ENCODE measurements at regions not wholly inside any gene's neighbourhood (a gene's known extent, or its start where the extent isn't known, plus 50 kb on each side); places are given as distances from the start of the nearest gene placed in this dataset.

DNA sequence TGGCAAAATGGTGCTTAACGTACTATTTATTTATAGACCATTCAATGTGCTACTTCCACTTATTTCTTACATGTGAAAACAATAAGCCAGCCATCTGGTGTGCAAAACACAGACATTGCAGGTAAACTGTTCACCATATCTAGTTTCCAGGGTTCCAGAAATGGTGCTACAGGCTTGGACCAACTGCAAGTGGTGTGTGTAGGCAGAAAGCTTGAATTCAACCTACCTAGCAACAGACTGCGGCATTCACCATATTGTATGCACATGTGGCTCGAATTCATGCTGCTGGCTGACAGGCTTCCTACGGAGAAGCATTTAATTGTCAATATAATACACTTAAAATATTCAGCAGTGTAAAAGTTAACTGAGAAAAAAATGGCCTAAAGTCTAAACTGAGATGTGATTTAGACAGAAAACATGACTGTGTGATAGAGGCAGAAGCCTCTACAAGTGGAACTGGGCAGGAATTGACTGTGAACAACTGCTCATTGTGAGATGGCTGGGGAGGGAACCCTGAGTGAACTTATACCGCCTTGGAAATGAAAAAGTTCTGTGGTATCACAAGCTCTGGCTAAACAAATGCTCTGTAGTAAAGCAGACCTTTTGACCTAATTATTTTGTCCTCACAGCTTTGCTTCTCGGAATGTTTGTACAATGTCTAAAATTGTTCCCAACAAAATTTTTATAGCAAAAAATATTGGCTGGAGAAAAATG is 434.7 kb downstream of the GRIA2 start:
- DNase-seq, result no peak

DNA sequence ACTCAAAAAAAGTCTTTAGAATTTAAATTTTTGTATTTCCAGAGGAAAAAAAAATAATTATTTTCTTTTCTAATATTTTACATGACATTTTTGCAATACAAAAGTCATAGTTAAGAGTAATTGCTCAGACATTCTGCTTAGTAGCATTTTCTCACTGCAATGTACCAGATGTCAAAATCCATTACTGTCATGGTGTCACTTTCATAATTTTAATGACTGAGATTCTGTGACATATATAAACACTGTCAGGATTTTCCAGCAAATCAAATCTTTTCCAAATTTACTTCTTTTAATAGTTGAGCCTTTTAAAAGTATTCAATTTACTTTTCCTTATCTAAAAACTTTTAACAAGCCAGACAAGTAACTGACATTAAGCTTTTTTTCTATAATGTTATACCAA is 422.7 kb downstream of the GRIA2 start:
- DNase-seq, result no peak

DNA sequence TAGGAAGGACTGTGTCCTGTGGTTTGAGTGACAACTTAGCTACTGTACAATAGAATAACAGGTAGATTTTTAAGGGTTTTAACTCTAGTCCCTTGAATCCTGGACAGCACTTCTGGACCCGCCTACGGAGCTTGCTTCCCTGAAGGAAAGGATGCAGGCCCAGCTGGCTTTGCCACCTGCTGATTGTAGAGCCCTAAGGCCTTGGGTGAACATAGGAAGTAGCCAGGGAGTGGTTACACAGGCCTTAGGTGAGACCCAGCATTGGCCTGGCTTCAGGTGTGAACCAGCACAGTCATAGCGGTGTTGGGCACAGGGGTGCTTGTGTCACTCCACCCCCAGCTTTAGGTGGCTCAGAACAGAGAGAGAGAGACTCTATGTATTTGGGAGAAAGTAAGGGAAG is 413.5 kb downstream of the GRIA2 start:
- no peak for DNase-seq

DNA sequence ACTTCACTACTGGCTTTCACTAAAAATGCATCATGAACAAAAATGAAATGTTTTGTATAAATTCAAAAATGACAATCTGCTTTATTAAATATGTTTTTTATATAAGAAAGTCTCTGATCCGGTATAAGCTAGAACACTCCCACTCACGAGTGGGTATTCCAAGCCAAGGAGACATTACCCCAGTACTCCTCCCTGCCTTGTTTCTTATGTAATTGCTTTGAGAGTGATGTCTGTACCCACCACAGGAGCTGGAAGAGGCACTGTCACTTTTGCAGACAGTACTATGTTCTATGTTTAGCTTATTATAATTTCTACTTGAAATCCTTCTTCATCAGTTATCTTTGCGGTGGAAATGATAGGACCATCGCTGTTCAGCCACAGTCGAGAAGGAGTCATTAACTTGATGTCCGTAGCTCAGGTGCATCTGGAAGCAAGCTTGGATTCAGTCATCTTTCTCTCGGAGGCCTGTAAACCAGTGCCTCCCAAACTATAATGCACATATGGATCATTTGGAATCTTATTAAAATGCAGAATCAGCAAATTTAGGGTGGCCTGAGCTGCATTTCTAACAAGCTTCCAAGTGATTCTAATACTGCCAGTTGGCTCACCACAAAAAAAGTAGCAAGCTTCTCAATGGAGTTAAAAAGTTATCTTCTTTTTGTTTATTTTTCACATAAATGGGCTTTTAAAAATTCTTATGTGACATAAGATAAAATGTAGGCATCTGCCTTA is 396.4 kb downstream of the GRIA2 start:
- DNase-seq, result no peak

DNA sequence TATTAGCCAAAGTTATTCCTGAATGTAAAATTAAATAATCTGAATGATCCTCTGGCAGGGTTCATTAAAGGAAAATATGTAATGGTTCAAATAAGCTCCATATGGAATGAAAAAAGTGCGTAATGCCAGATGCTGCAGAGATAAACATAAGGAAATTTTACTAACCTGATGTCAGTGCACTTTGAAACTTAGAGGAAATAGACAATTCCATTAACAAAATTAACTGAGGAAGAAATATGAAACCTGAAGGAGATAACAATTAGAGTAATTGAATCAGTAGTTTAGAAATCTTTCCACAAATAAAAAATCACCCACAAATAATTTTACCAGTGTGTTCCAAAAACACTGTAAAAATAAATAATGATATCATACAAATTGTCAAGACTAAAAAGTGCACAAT is 387.5 kb downstream of the GRIA2 start:
- DNase-seq, result no peak

DNA sequence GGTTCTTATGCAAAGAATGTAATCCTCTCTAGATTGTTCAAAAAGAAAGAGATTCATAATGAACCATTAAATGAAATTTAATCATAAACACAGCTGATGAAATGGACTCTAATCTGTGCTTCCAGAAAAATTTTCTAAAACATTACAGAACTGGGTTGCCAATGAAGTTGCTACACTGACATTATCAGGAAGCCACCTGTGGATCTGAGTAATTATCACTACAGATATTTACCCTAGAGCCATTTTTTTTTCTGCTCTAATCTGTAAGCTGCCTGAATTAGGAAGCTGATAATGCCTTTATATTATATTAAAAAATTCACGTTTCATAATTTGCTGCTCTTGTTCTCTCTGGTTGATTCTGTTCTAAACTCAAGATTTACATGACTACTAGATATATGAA is 380.1 kb downstream of the GRIA2 start:
- no peak for DNase-seq

DNA sequence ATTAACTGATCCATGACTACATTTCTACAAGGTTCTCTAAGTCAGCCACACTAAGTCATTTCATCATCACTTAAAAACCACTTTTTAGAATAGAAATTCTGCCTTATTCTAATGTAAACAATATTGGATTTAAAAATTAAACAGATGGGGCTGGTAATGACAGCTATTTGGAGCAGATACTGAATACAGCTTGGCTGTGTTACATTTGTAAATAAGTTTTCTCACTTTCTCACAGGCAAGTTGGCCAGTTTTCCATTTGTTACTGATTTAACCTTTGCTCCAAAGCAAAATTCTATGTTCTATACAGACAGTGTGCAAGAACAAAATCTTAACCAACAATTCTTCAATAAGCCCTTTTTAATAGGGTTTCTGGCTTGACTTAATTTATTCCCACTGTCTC is 370.7 kb downstream of the GRIA2 start:
- DNase-seq, result no peak

DNA sequence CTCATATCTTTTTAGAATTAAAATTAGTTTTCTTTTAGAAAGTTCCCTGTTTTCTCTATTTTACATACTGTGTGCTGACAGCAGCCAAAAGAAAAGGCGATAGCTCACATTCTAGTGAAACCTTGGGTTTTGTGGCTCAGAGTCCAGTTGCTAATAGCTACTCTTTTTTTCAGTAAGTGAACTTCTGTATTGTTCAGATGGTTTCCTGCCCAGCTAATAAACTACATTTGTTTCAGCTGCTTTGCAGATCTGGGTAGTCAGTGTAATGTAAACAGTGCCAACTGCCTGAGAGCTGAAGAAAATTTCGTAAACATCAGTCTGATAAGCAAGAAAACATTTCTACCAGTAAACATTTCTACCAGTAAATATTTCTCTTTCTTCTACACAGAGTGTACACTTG is 370.2 kb downstream of the GRIA2 start:
- no peak for DNase-seq

DNA sequence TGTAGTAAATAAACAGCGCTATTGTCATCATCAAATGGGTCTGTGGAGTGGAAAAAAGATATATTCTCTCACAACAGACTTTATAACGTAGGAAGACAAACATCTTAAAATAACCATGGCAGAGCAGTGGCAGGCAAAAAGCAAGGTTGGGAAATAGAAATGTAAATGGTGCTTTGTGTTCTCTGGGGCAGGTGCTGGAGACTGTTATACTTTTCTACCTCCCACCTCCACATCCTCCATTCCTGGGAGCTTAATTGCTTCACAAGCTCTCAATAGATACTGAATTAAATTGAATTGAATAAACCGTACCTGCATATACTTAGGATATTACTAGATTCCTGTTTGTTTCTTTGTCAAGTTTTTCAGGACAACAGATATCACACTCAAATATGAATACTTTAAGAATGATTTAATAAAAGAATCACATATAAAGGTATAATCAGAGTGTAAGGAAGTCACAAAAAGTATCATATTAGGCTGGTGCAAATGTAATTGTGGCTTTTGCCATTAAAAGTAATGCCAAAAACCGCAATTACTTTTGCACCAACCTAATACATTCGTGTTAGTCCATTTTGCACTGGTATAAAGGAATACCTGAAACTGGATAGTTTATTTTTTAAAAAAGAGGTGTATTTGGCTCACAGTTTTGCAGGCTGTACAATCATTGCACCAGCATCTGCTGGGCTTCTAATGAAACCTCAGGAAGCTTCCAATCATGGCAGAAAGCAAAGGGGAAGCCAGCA is 367.3 kb downstream of the GRIA2 start:
- DNase-seq, result no peak

DNA sequence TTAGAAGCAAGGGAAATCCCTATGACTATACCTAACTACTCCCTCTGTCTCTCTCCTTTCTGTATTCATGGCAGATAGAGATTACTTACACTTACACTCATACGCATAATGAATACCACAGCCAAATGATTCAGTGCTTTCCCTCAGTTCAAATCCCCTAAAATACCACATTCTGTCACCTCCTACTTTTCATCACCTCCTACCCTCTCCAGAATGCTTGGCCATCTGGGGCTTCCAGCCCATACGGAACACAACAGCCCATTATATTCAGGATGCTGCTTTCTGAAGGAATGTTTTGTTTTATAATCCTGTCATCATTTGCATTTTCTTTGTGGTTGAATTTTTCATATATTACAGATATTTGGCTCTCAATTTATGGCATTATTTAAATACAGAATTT is 361.6 kb downstream of the GRIA2 start:
- DNase-seq, result no peak

DNA sequence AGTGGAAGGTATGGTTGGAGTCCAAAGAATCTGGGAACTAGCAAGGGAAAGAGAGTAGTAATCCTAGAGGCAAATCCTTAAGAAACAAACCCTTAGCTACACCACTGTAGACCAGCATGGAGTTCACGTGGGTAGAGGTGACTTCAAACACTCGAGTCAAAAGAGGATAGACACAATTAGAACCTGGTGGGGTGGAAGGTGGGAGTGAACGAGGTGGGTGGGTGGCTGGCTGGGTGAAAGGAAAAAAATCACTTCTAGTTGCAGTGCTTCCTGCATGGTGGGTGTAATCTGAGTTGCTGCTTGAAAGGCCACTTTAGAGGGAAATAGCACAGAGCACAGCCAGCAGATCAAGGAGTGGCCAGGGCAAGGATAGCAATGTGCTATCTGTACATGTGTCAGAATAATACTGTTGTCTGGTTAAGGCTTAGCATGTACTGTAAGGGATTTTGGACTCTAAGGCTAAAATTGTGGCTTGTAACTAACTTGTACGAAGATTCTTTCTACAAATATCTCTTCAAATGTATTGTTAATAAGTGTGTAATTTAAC is 356.2 kb downstream of the GRIA2 start:
- DNase-seq, result no peak

DNA sequence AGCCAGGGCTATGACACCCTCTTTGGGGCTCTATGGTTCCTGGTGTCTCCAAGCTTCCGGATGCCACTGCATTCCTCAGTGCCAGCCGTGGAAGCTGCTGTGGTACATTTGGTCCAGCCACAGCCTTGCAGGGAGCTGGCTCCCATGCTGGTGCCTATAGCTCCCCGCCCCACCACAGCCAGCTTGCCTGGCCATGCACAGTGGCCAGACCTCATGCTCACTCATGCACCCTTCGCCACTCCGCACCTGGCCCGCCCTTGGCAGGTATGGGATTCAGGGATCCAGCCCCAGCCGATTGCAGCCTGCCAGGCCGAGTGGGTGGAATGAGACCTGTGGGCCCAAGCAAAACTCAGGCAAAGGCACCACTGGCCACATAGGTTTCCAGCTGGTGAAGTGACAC is 354.8 kb downstream of the GRIA2 start:
- DNase-seq, result no peak

DNA sequence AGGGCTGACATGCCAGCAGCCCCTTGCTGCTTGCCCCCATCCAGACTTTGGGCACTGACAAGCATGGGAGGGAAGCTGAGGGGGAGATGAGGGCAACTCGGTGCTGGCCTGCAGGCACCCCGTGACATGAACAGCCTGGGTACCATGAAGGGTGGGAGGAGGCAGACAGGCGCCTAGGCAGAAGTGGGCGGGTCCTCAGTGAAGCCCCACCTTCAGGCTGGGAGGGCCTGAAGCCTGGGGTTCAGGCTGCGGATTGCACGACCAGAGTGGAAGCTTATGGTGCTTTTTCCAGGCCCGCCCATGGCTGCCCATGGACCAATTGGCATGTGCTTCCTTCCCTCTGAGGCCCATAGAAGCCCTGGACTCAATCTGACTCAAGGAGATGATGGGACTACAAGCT is 354.1 kb downstream of the GRIA2 start:
- DNase-seq, result no peak

DNA sequence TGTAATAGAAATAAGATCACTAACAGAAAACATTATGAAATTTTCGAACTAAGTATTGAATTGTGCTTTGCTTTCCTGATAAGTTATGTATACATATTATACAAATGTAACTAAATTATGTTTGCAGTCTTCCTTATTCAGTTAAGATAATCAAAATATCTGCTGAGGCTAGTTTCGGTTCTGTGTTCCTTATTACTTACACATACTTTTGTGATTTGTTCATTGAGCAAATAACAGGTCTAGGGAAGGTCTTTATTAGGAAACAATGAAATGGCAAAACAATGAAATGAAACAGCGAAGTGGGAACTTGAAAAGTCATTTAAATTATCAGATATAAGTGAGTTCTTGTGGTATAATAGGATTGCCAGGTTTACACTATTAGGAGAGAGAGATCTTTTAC is 352.4 kb downstream of the GRIA2 start:
- no peak for DNase-seq

DNA sequence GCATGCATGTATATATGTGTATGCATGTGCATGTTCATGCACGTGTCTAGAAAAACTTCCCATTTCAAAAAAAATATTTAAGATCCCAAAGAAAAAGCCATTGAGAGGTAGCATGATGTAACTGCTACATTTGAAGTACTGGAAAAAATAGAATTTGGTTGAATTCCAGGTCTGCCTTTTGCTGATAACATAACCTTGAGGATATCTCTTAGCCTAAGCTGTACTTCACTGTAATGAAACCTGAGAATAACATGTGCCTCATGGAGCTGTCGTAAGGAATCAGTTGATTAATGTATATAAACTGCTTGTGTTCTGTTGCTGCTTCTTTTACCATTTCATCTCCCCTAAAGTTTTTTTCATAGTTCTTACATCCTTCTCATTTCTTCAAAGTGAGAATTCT is 351.8 kb downstream of the GRIA2 start:
- no peak for DNase-seq

DNA sequence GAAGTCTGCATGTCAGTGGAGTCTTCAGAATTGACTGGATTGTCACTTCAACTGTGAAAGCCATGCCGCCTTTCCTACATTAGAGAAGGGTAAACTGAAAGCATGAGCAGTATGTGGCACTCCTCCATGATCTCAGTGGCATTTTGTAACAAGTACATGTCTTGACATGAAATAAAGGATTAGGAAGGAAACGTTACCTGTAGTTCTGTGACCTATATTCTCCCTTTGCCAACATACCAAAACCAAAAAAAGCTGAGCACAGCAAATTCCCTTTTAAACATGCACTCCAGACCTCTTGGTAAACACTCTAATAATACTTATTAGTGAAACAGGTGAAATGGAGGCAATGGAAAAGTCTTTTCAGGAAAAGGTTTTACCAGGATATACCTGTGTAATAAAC is 344.2 kb downstream of the GRIA2 start:
- no peak for DNase-seq

DNA sequence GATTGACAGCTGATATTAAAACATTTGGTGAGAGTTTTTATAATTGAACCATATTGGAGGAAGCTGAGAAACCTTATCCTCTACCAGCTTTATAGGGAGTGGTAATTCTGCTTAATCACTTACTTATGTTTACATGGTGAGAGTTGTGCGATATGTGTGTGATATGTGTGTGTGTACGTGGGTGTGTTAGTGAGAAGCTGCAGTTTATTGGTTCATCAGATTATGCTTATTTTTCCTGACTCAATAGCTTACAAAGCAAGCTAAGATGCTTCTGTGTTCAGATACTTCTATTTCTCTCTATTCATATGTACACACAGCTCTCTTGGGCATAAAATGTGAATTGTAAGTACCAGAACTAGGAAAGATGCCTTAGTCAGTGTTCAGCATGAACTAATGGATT is 343.7 kb downstream of the GRIA2 start:
- no peak for DNase-seq

DNA sequence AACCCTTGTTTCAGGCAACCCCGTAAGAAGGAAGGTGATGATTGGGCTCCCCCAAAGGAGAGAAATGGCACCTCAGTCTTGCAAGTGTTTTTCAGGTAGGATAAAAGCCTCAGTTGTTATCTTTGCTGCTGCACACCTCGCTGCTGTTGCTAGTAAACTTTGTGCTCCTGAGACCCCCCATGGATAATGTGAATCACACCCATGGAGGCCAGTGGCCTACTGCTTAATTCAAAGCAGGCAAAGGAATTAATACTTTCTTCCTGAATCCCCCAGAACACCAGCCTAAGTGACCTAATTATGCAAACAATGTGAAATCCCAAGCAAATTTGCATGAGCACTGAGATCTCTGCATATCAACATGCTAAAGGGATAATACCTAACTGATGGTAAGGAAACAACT is 337.5 kb downstream of the GRIA2 start:
- no peak for DNase-seq

DNA sequence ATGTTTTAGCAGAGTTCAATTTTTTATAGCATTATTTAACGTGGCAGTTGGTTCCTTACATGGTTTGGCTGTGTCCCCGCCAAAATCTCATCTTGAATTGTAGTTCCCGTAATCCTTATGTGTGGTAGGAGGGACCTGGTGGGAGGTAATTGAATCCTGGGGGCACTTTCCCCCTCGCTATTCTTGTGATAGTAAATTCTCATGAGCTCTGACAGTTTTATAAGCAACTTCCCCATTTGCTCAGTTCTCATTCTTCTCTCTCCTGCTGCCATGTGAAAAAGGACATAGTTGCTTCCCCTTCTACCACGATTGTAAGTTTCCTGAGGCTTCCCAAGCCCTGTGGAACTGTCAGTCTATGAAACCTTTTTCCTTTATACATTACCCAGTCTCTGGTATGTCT is 329.5 kb downstream of the GRIA2 start:
- no peak for DNase-seq

DNA sequence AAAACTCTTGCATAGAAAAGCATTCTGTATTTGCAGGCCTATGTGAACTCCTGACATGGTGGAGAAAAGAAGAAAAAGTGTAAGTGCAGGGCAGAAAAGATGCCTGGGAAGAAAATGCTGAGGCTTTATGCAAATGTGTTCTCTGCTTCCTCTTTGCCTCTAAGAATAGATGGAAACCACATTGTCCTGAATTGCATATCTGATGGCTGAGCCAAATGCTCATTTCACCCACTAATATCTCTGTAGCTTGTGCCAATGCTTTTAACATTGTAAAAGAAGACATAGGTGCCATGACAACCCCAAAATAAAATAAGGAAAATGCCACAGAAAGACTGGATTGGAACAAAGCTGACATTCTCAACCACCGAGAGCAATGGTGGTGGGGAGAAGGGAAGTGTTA is 307.4 kb downstream of the GRIA2 start:
- no peak for DNase-seq

DNA sequence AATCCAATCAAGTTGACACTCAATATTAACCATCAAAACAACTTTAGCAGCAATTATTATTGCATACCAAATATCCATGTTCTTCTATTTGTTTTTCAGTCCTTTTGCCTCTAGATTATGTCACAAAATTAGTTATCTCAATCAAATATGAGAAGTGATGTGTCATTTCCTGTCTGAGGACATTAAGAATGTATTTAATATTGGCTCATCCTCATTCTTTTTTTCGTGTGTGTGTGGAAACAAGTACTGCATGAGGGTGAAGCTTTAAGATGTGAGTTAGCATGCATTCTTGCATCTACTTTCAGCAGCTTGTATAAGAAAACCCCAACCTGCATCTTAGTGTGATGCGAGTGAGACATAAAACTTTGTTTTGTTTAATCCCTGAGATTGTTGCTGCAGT is 301.4 kb downstream of the GRIA2 start:
- DNase-seq, result no peak

DNA sequence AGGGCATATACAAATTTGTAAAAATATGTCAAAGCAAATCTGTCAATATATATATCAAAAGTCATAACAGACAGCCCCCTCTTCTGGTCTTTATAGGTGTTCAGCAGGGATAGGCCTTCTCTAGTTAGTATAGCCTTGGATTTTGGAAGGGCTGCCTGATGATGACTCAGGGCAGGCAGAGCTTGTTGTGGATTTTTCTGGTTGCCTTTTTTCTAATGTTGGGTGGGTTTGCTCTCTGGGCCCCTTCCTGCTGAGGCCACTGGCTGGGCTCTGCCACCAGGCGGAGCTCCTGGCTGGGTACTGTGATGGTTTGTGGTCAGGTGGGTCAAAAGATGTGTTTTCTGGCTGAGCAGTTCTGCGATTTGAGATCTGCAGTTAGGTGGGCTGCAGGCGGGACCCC is 294.2 kb downstream of the GRIA2 start:
- DNase-seq, result no peak

DNA sequence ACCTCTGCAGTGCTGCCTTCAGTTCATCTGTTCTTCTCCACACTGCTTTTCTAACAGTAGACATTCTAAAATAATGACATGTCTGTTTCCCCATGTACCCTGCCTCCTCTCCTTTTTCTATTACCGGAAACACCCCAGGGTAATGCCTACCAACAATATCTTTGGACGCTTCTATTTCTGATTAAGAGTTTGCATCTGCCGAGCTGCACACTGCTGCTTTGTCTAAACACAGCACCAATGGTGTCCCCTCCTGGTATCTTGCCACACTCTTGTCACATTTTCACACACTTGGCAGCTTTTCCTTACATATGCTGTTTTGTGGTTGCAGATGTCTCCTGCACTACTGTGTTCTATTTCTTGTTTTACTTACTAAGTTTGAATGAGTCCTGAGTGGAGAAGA is 288.8 kb downstream of the GRIA2 start:
- no peak for DNase-seq

DNA sequence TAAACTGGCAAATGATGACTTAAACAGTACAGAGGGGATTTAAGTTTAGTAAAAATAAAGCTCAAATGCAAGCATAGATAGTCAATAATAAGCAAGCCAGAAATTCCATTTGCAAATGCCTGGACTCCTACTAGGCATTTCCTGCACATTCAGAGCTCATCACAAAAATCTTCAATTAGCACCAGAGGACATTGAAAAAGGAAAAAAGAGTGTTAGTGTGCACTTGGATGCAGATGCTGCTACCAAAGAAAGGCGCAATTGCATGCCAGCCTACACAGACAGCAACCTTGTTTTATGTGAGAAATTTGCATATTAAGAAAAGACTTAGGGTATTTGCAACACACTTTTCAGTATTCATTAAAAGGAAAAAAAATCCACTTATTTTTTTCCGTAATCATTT is 282.1 kb downstream of the GRIA2 start:
- DNase-seq, result no peak
